ENCODE measurements at regions not wholly inside any gene's neighbourhood (a gene's known extent, or its start where the extent isn't known, plus 50 kb on each side); places are given as distances from the start of the nearest gene placed in this dataset.

GRCh38 chr5:61820836-61821235 is 485.2 kb upstream of the KIF2A start:
- TF ChIP-seq CTCF (IDR thresholded peaks at IDR 0.05; ENCODE audit: low read depth, low read length) = no peak
- H3K4me3 ChIP-seq (ENCODE audit: low read depth, low read length) = no peak overlapping the region

- no peak overlapping the region for H3K4me3 ChIP-seq (ENCODE audit: low read depth, low read length)
- no peak for TF ChIP-seq CTCF (IDR thresholded peaks at IDR 0.05; ENCODE audit: low read depth, low read length)
Measured at GRCh38 chr5:61821561-61821960, 484.4 kb upstream of the KIF2A start.

- H3K4me3 ChIP-seq (ENCODE audit: low read depth, low read length) = no peak overlapping the region
Measured at GRCh38 chr5:61822584-61822983, 483.4 kb upstream of the KIF2A start.

GRCh38 chr5:61823065-61823464 is 482.9 kb upstream of the KIF2A start:
- H3K4me3 ChIP-seq (ENCODE audit: low read depth, low read length) = no peak overlapping the region
- no peak for TF ChIP-seq CTCF (IDR thresholded peaks at IDR 0.05; ENCODE audit: low read depth, low read length)

More at GRCh38 chr5:61822584-61822983, 483.4 kb upstream of the KIF2A start:
- TF ChIP-seq CTCF (IDR thresholded peaks at IDR 0.05; ENCODE audit: low read depth, low read length) = no peak

- TF ChIP-seq CTCF (IDR thresholded peaks at IDR 0.05; ENCODE audit: low read depth, low read length) = no peak
- no peak overlapping the region for H3K4me3 ChIP-seq (ENCODE audit: low read depth, low read length)
Measured at GRCh38 chr5:61823781-61824180, 482.2 kb upstream of the KIF2A start.

GRCh38 chr5:61824396-61824795 is 481.6 kb upstream of the KIF2A start:
- TF ChIP-seq CTCF (IDR thresholded peaks at IDR 0.05; ENCODE audit: low read depth, low read length) = no peak
- H3K4me3 ChIP-seq (ENCODE audit: low read depth, low read length) = no peak overlapping the region

GRCh38 chr5:61827445-61827975 is 478.5 kb upstream of the KIF2A start:
- no peak overlapping the region for H3K4me3 ChIP-seq (ENCODE audit: low read depth, low read length)
- TF ChIP-seq CTCF (IDR thresholded peaks at IDR 0.05; ENCODE audit: low read depth, low read length) = no peak

All from WI38 (cell line).